HG03097 (cell line): ENCODE measurements at regions not wholly inside any gene's neighbourhood (a gene's known extent, or its start where the extent isn't known, plus 50 kb on each side); places are given as distances from the start of the nearest gene placed in this dataset.

Experiments used
- ATAC-seq: cut with Tn5 transposase; IDR thresholded peaks from one replicate; pipeline ENCODE4 v1.9.1; 2021; ENCODE audit not compliant: unreplicated experiment, low FRiP score

GRCh38 chr20:39865446-39865845 is 823.6 kb downstream of the MAFB start:
- ATAC-seq: no peak

GRCh38 chr20:39862470-39862891 is 826.6 kb downstream of the MAFB start:
- no peak for ATAC-seq

DNA sequence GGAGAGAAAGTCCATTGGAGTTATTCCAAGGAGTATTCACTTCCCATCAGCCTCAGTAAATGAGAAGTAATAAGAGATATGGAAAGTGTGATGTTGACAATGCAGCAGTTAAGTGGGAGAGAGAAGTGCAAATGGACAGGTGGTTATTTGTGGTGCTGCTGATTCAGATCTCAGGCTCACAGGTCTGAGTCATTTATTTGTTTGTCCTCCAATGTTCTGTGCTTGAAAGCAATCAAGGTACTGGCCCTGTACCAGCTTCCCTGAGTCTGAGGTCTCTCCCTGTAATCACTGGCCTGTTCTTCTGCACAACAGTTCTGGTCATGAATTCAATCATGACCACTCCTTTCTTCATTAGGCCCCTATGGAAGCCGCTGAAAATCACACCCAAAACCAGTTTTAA is 827.7 kb downstream of the MAFB start:
- ATAC-seq: no peak

- ATAC-seq: no peak
Observed at GRCh38 chr20:39857835-39858234, 831.2 kb downstream of the MAFB start.

GRCh38 chr20:39857187-39857586 is 831.8 kb downstream of the MAFB start:
- no peak for ATAC-seq

DNA sequence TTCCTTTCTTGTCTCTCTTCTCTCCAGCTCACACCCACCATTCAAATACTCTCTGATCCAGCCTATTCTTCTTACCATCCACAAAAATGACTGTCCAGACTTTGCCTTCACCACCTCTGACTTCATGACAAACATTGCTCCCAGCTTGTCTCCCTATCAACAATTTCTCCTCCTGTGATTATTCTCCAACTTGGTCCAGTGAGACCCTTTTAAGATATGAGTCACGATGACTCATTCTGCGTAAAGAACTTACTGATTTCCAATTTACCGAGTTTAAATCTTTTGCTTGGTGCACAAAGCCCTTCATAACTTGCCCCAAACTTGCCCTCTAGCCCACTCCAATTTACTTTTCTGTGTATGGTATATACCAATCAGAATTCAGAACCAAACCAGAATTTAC is 833.2 kb downstream of the MAFB start:
- no peak for ATAC-seq

GRCh38 chr20:39855056-39855455 is 834.0 kb downstream of the MAFB start:
- ATAC-seq: no peak

- ATAC-seq: peak; percentile 61
Observed at GRCh38 chr20:39853636-39854035, 835.4 kb downstream of the MAFB start.

GRCh38 chr20:39853050-39853449 is 836.0 kb downstream of the MAFB start:
- no peak for ATAC-seq

GRCh38 chr20:39851459-39851858 is 837.6 kb downstream of the MAFB start:
- ATAC-seq: no peak

GRCh38 chr20:39850821-39851330 is 838.2 kb downstream of the MAFB start:
- ATAC-seq: no peak

DNA sequence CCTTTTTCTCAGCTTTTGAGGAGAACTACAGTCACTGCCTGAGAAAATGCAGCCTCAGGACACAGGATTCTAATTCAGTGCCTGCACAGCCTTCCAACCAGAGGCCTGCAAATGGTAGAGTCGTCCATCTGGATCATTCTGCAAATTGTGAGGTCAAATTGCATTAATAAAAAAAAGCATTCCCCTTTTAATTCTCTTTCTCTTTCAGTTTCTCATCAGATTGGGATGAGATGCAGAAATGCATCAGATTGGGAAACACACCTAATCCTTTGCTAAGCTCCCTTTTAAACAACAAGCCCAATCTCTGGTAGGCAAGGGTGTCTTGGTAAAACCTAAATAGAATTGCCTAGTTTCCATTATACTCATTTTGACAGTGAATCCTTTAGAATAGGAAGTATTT is 838.8 kb downstream of the MAFB start:
- no peak for ATAC-seq

- no peak for ATAC-seq
Observed at GRCh38 chr20:39849664-39850063, 839.4 kb downstream of the MAFB start.

DNA sequence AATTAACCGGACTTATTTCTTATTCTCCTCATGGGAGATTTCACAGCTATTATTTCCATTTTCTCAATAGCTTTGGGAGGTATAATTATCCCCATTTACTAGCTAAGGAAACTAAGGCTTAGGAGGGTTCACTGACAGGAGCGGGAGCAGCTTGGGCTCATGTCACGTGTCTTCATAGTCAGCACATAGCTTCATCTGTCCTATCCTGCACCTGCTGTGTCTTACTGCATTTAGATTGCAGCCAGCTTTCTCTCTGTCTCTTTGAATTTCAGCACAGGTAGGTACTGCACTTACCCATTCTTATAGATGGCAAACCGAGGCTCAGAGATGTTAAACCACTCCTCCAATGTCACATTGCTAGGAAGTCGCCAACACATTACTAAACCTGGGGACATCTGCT is 839.9 kb downstream of the MAFB start:
- no peak for ATAC-seq

DNA sequence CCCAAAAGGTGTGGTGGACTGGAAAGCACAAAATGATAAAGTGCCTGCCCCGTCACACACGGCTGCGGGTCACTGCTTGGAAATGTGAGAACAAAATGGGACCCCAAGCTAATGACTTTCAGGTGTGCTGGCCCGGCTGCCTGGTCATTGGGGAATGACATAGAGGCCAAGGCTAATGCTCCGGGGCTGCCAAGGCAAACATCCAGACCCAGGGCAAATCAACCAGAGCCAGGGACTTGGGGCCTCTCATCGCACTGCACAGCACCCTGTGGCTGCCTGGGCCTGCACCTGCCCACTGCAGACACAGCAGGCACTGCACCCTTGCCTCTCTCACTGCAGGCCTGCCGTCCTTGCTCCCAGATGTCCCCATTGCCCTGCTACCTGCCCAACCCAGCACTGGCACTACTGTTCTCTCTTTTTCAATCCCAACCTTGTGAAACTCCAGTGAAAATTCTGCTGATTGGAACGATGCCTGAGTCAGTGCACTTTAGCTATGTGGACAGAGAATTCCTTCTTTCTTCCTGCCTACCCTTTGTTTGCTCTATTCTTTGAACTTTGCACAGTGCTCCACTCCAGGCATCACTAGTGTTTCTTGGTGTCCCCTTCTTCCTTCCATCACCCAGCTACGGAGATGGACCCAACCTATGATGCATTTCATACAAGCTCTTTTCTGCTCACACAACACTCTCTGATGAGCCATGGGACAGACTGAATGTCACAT is 849.5 kb downstream of the MAFB start:
- no peak for ATAC-seq

DNA sequence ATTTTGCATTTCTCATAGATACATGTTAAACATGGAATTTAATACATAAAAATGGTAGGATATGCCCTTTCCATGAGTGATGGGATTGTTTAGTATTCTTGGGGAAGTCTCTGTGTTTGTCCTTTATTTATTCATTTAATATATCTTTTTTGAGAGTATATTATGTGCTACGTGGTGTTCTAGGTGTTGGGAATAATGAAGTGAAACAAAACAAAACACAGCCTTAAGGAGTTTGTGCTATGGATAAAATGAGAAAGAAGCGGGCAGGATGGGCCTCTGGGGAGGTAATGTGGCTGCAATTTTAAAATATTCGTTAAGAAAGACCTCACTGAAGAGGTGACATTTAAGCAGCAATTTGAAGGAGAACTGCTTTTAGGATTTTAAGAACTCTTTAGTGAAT is 851.5 kb downstream of the MAFB start:
- ATAC-seq: no peak

DNA sequence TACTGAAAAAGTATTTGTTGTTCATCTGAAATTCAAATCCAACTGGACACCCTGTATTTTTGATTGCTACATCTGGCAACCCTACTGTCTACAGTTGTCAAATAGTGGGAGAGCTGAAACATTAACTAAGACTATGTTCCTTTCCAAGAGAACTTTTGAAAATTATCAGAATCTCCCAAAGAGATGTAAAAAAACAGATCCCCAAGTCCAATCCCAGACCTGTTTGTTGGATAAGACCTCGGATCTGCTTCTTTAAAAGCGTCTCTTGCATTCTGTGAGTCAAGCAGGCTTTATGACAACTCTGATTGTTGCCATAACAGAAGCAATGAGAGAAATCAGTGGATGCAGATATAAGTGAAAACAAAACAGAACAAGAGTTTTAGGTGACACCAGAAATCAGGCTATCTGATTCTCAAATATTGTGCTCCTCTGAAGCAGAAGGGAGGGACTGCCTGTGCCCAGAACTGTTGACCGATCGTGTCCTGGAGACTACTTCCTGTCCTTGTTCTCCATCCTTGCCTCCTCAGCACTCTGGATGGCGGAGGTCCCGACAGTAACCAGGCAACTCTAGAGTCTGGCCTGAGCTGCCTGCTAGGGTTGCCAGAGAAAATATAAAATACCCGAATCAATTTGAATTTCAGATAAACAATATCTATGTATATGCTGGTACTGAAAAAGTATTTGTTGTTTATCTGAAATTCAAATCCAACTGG is 853.8 kb downstream of the MAFB start:
- no peak for ATAC-seq

GRCh38 chr20:39830903-39831302 is 858.1 kb downstream of the MAFB start:
- ATAC-seq: no peak

GRCh38 chr20:39829661-39830060 is 859.4 kb downstream of the MAFB start:
- ATAC-seq: peak; percentile 83

DNA sequence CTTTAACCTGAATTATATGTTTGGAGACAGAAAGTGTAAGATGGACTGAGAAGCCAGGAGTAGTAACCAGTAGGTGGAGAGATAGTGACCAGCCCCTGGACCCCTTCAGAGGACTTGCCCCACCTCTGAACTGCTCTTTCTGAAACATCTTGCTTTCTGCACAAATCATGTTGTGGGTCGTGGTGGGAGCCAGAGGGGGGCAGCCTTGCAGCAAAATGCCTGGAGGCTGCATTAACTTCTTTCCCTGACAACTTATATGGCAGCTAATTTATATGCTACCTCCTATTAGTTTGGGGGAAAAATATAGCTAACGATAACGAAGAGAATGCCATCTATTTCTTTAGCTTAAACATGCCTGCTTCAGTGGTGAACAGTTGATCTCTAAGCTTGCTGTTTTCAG is 859.8 kb downstream of the MAFB start:
- ATAC-seq: no peak

- peak; percentile 53 for ATAC-seq
Observed at GRCh38 chr20:39825950-39826349, 863.1 kb downstream of the MAFB start.

GRCh38 chr20:39825524-39825923 is 863.4 kb downstream of the DHX35 start:
- ATAC-seq: no peak
